GM12878 (cell line): ENCODE measurements at regions not wholly inside any gene's neighbourhood (a gene's known extent, or its start where the extent isn't known, plus 50 kb on each side); places are given as distances from the start of the nearest gene placed in this dataset.

Experiments used
- ATAC-seq: fragments of 200-7000 bp; cut with Tn5 transposase; 3 replicates; pipeline ENCODE4 v1.9.1; 2020; ENCODE audit warnings: mild to moderate bottlenecking, moderate library complexity
- BruUV-seq: library from RNA; stranded (reverse); fragments of 400-500 nt; replicated peaks from 2 replicates; lab custom pipeline; 2021; lab: Mats Ljungman, UMichigan
- CTCF ChIA-PET: fragments of 300-600 bp; sonication (Branson Sonifier 250); formaldehyde crosslinking; extraction: SDS; loops from one replicate; lab custom pipeline; 2021; ENCODE audit warnings: inconsistent platforms; lab: Yijun Ruan, JAX
- POLR2A ChIA-PET: fragments of 350-600 bp; formaldehyde crosslinking; extraction: SDS; loops from one replicate; lab custom pipeline; 2021; ENCODE audit warnings: inconsistent platforms; lab: Charles Lee
- RAD21 ChIA-PET: fragments of 300-600 bp; sonication (Branson Sonifier 250); formaldehyde crosslinking; loops from one replicate; lab custom pipeline; 2023; ENCODE audit warnings: antibody characterized with exemption; ENCODE audit not compliant: unreplicated experiment; lab: Charles Lee
- SMC1A ChIA-PET: fragments of 300-600 bp; sonication (Branson Sonifier 250); formaldehyde crosslinking; loops from one replicate; lab custom pipeline; 2023; ENCODE audit not compliant: unreplicated experiment, uncharacterized antibody; lab: Charles Lee
- DNase-seq: peaks from one replicate; pipeline ENCODE4 v3.0.0-alpha.2; 2011; ENCODE audit warnings: low read depth, low spot score
- FAIRE-seq: peaks from 3 replicates; lab custom pipeline; 2011; peaks lifted over from hg19 to GRCh38; lab: Jason Lieb, UNC
- H2AFZ ChIP-seq: 2 replicates; pipeline ENCODE4 v1.6.0; 2011; ENCODE audit warnings: low read depth, low read length, control low read depth; ENCODE audit not compliant: control insufficient read depth
- H3K27ac ChIP-seq: 2 replicates; pipeline ENCODE4 v1.5.1; 2011; ENCODE audit warnings: control low read depth; ENCODE audit not compliant: control insufficient read depth, insufficient read depth
- H3K27me3 ChIP-seq, 2 experiments: replicated peaks in 1 of 2; 2 replicates each; pipeline versions ENCODE4 v1.6.0 to v1.6.1; 2011; ENCODE audit warnings: low read length in 1 of 2; ENCODE audit not compliant: control insufficient read depth in 2 of 2, insufficient read depth in 2 of 2
- H3K36me3 ChIP-seq, 2 experiments: 2 replicates each; pipeline ENCODE4 v1.5.1; 2011; ENCODE audit warnings: low read length in 1 of 2; ENCODE audit not compliant: control insufficient read depth in 2 of 2, insufficient read depth in 2 of 2
- H3K4me1 ChIP-seq: 2 replicates; pipeline ENCODE4 v1.6.1; 2011; ENCODE audit warnings: mild to moderate bottlenecking, low read length, moderate library complexity, mixed read lengths; ENCODE audit not compliant: control insufficient read depth, insufficient read depth
- H3K4me2 ChIP-seq: 2 replicates; pipeline ENCODE4 v1.6.0; 2011; ENCODE audit warnings: control low read depth; ENCODE audit not compliant: control insufficient read depth, insufficient read depth
- H3K4me3 ChIP-seq: fragments of 200-600 bp; sonication (generic); 2 replicates; pipeline ENCODE4 v1.5.1; 2016
- H3K79me2 ChIP-seq: 2 replicates; pipeline ENCODE4 v1.6.0; 2011; ENCODE audit warnings: low read length; ENCODE audit not compliant: control insufficient read depth, insufficient read depth
- H3K9ac ChIP-seq: 2 replicates; pipeline ENCODE4 v1.8.0; 2011; ENCODE audit warnings: low read length, control low read depth, mixed read lengths; ENCODE audit not compliant: control insufficient read depth, insufficient read depth
- H3K9me3 ChIP-seq: replicated peaks from 3 replicates; pipeline ENCODE4 v1.5.1; 2011; ENCODE audit warnings: mild to moderate bottlenecking, low read length; ENCODE audit not compliant: control insufficient read depth, insufficient read depth
- H4K20me1 ChIP-seq: 2 replicates; pipeline ENCODE4 v1.6.0; 2011; ENCODE audit not compliant: control insufficient read depth, insufficient read depth
- ATF7 ChIP-seq: fragments of 450-650 bp; IDR thresholded peaks from 2 replicates; pipeline ENCODE4 v1.6.1; 2016; ENCODE audit warnings: low read depth, mild to moderate bottlenecking
- BACH1 ChIP-seq: fragments of 450-650 bp; IDR thresholded peaks from 2 replicates; pipeline ENCODE4 v1.6.1; 2017; ENCODE audit warnings: mild to moderate bottlenecking, borderline replicate concordance
- CEBPB ChIP-seq, 2 experiments: fragments of 150-350 bp in 1 of 2; IDR thresholded peaks; 2 replicates each; pipeline ENCODE4 v1.6.1; 2012 to 2014; ENCODE audit warnings: low read depth in 2 of 2, low read length in 2 of 2, borderline replicate concordance in 1 of 2, inconsistent platforms in 1 of 2
- CREM ChIP-seq: IDR thresholded peaks from 2 replicates; pipeline ENCODE4 v1.6.1; 2014; ENCODE audit warnings: antibody characterized with exemption, low read depth
- DPF2 ChIP-seq: fragments of 450-650 bp; IDR thresholded peaks from 2 replicates; pipeline ENCODE4 v1.6.1; 2017; ENCODE audit warnings: mild to moderate bottlenecking
- HCFC1 ChIP-seq: fragments of 150-350 bp; IDR thresholded peaks from 2 replicates; pipeline ENCODE4 v1.6.1; 2014; ENCODE audit warnings: low read length
- HDAC6 ChIP-seq: fragments of 200-600 bp; sonication (generic); IDR thresholded peaks from one replicate; pipeline ENCODE4 v1.8.0; 2017; ENCODE audit warnings: antibody characterized with exemption; ENCODE audit not compliant: unreplicated experiment
- HDGF ChIP-seq: fragments of 450-650 bp; IDR thresholded peaks from 2 replicates; pipeline ENCODE4 v1.6.1; 2016; ENCODE audit warnings: antibody characterized with exemption
- IRF3 ChIP-seq: fragments of 450-650 bp; IDR thresholded peaks from 2 replicates; pipeline ENCODE4 v1.6.1; 2014; ENCODE audit warnings: mild to moderate bottlenecking
- KAT2A ChIP-seq: conservative IDR thresholded peaks from 2 replicates; pipeline ENCODE4 v1.6.1; 2011; ENCODE audit warnings: low read depth, low read length; ENCODE audit not compliant: control insufficient read depth
- NFIC ChIP-seq: IDR thresholded peaks from 2 replicates; pipeline ENCODE4 v1.6.1; 2012; ENCODE audit warnings: low read depth, mild to moderate bottlenecking, inconsistent platforms, low read length, moderate library complexity
- POLR2AphosphoS2 ChIP-seq: IDR thresholded peaks from 2 replicates; pipeline ENCODE4 v1.6.1; 2011; ENCODE audit warnings: low read depth, mild to moderate bottlenecking, low read length, improper control_type of control experiment, moderate library complexity
- SMAD5 ChIP-seq: IDR thresholded peaks from 2 replicates; pipeline ENCODE4 v1.6.1; 2016; ENCODE audit warnings: antibody characterized with exemption, low read depth
- SREBF1 ChIP-seq: IDR thresholded peaks from 2 replicates; pipeline ENCODE4 v1.6.1; 2012; ENCODE audit warnings: mild to moderate bottlenecking, low read length
- TCF12 ChIP-seq: IDR thresholded peaks from 2 replicates; pipeline ENCODE4 v1.6.1; 2011; ENCODE audit warnings: low read depth, mild to moderate bottlenecking, low read length
- ZNF217 ChIP-seq: fragments of 450-650 bp; IDR thresholded peaks from 2 replicates; pipeline ENCODE4 v1.6.1; 2017; ENCODE audit warnings: antibody characterized with exemption, mild to moderate bottlenecking
- ZNF274 ChIP-seq: IDR thresholded peaks from one replicate; pipeline ENCODE4 v1.8.0; 2011; ENCODE audit not compliant: insufficient read length, insufficient read depth
- ZSCAN29 ChIP-seq: fragments of 450-650 bp; IDR thresholded peaks from 2 replicates; pipeline ENCODE4 v1.6.1; 2017; ENCODE audit warnings: mild to moderate bottlenecking, moderate library complexity
- WGBS: methylation state at CpG from one replicate; pipeline ENCODE4 v1.1.6; 2016; ENCODE audit warnings: low lambda C conversion rate; ENCODE audit not compliant: insufficient replicate concordance, insufficient coverage; ENCODE audit errors: missing lambda C conversion rate; 5-methylcytosine and 5-hydroxymethylcytosine counted together
- in situ Hi-C: fragments of 300-500 bp; cut with MboI; formaldehyde crosslinking; loops from 9 replicates; pipeline ENCODE4 v1.14.3; 2018; ENCODE audit warnings: mixed read lengths
- intact Hi-C: fragments of 100-400 bp; cut with micrococcal nuclease; formaldehyde crosslinking; loops from one replicate; pipeline ENCODE4 v1.14.2; 2022; ENCODE audit not compliant: unreplicated experiment

- Histone ChIP-seq H3K9me3 (no peaks in the 10 kb centered on the region; the same call in 2 of the 3 replicates), H3K4me3 (no peak overlapping the region), H2AFZ (no peak overlapping the region), H3K9ac (no peak overlapping the region), H3K36me3 (no peaks in the 10 kb centered on the region), H3K4me1 (no peaks in the 10 kb centered on the region), H3K79me2 (no peaks in the 10 kb centered on the region), H4K20me1 (no peaks in the 10 kb centered on the region), H3K27ac (no peak overlapping the region), H3K4me2 (no peak overlapping the region), H3K27me3 (no peaks in the 10 kb centered on the region)
- TF ChIP-seq CEBPB (IDR thresholded peaks at IDR 0.05; ENCODE audit: borderline replicate concordance in 1 of 2, low read depth in 2 of 2, low read length in 2 of 2), result no peak
- no peak for TF ChIP-seq POLR2AphosphoS2
- TF ChIP-seq ZSCAN29, result no peak
- TF ChIP-seq ATF7, result no peak
- no peak for TF ChIP-seq SMAD5
- TF ChIP-seq HCFC1, result no peak
- no peak for TF ChIP-seq HDGF
- no peak for TF ChIP-seq SREBF1
- no peak for TF ChIP-seq TCF12
- TF ChIP-seq IRF3, result no peak
- no peak for TF ChIP-seq HDAC6
- TF ChIP-seq BACH1, result no peak
- no peak for TF ChIP-seq DPF2
- no peak for TF ChIP-seq CREM
- no peak for TF ChIP-seq ZNF274
- no peak for TF ChIP-seq KAT2A
- no peak for TF ChIP-seq NFIC
- TF ChIP-seq ZNF217, result no peak
- DNase-seq, result no peak
- no peak for FAIRE-seq
- in situ Hi-C loops (no loop called here), intact Hi-C loops (no loop called here)
- ChIA-PET SMC1A (no interaction called here), CTCF (no interaction called here), RAD21 (no interaction called here), POLR2A (no interaction called here)
- ATAC-seq, result no peak
- 16% methylated on average over 10 of the region's 10 CpGs for WGBS
- BruUV-seq, result no TSS peak
These were observed 109.4 kb downstream of the TBXT start for GRCh38 chr6:166058064-166058739.
